Hepatic stellate cell (primary cell): ENCODE measurements at regions not wholly inside any gene's neighbourhood (a gene's known extent, or its start where the extent isn't known, plus 50 kb on each side); places are given as distances from the start of the nearest gene placed in this dataset.

Source experiments
- DNase-seq: peaks from one replicate; pipeline ENCODE4 v3.0.0; 2011; ENCODE audit warnings: low spot score

- DNase-seq, result peak; percentile 54
These were observed 228.8 kb downstream of the CDH11 start for GRCh38 chr16:64892835-64893785.

- DNase-seq, result no peak
These were observed 232.4 kb downstream of the CDH11 start for GRCh38 chr16:64889446-64889845.

- DNase-seq, result no peak
These were observed 234.2 kb downstream of the CDH11 start for GRCh38 chr16:64887651-64888050.

- no peak for DNase-seq
These were observed 239.6 kb downstream of the CDH11 start for GRCh38 chr16:64882078-64882784.

- no peak for DNase-seq
These were observed 240.9 kb downstream of the CDH11 start for GRCh38 chr16:64880994-64881393.

- DNase-seq, result no peak
These were observed 241.9 kb downstream of the CDH11 start for GRCh38 chr16:64880006-64880405.

GRCh38 chr16:64878940-64879339, 242.9 kb downstream of the CDH11 start:
- DNase-seq, result no peak

- no peak for DNase-seq
These were observed 249.8 kb downstream of the CDH11 start for GRCh38 chr16:64872101-64872500.

- no peak for DNase-seq
These were observed 251.0 kb downstream of the CDH11 start for GRCh38 chr16:64870859-64871258.

- DNase-seq, result no peak
These were observed 252.1 kb downstream of the CDH11 start for GRCh38 chr16:64869781-64870180.

- no peak for DNase-seq
These were observed 255.8 kb downstream of the CDH11 start for GRCh38 chr16:64866021-64866420.

GRCh38 chr16:64865069-64865696, 256.7 kb downstream of the CDH11 start:
- DNase-seq, result no peak

- DNase-seq, result peak; percentile 51
These were observed 257.5 kb downstream of the CDH11 start for GRCh38 chr16:64864232-64864809.

GRCh38 chr16:64858076-64858475, 263.8 kb downstream of the CDH11 start:
- peak; percentile 3 for DNase-seq

- no peak for DNase-seq
These were observed 264.5 kb downstream of the CDH11 start for GRCh38 chr16:64857411-64857810.

GRCh38 chr16:64853551-64853950, 268.3 kb downstream of the CDH11 start:
- no peak for DNase-seq

GRCh38 chr16:64846966-64847365, 274.9 kb downstream of the CDH11 start:
- DNase-seq, result no peak

GRCh38 chr16:64845071-64845470, 276.8 kb downstream of the CDH11 start:
- no peak for DNase-seq

GRCh38 chr16:64841482-64841881, 280.4 kb downstream of the CDH11 start:
- DNase-seq, result no peak

- no peak for DNase-seq
These were observed 280.8 kb downstream of the CDH11 start for GRCh38 chr16:64841071-64841470.

GRCh38 chr16:64830653-64831052, 291.2 kb downstream of the CDH11 start:
- no peak for DNase-seq

GRCh38 chr16:64829678-64830077, 292.2 kb downstream of the CDH11 start:
- no peak for DNase-seq
